Fibroblast of lung (primary cell): ENCODE measurements at regions not wholly inside any gene's neighbourhood (a gene's known extent, or its start where the extent isn't known, plus 50 kb on each side); places are given as distances from the start of the nearest gene placed in this dataset.
"Not testable (repeated sequence)": the region's sequence is repeated elsewhere in the genome, so short reads cannot be mapped to it uniquely, and the experiment has no call there.

Source experiments
- DNase-seq, 2 donors: peaks; one replicate each; pipeline versions ENCODE4 v3.0.0 to v3.0.0-alpha.2; 2010; ENCODE audit warnings: low read depth in 2 of 2
- H2AFZ ChIP-seq: 2 replicates; pipeline ENCODE4 v1.5.1; 2012; ENCODE audit warnings: low read length, control low read depth, inconsistent platforms
- H3K27ac ChIP-seq: 2 replicates; pipeline ENCODE4 v1.5.1; 2011; ENCODE audit warnings: low read length, control low read depth; ENCODE audit not compliant: insufficient read depth
- H3K27me3 ChIP-seq: 2 replicates; pipeline ENCODE4 v1.5.1; 2011; ENCODE audit warnings: mild to moderate bottlenecking, low read length; ENCODE audit not compliant: control insufficient read depth, insufficient read depth
- H3K36me3 ChIP-seq: 2 replicates; pipeline ENCODE4 v1.5.1; 2011; ENCODE audit warnings: low read length; ENCODE audit not compliant: control insufficient read depth, insufficient read depth
- H3K4me1 ChIP-seq: 2 replicates; pipeline ENCODE4 v1.5.1; 2011; ENCODE audit warnings: low read length; ENCODE audit not compliant: control insufficient read depth, insufficient read depth; ENCODE audit errors: extremely low read depth
- H3K4me2 ChIP-seq: 2 replicates; pipeline ENCODE4 v1.5.1; 2011; ENCODE audit warnings: low read length, control low read depth; ENCODE audit not compliant: insufficient read depth; ENCODE audit errors: extremely low read depth
- H3K4me3 ChIP-seq, 4 experiments: fragments of 200-600 bp in 1 of 4; sonication (generic) in 1 of 4; replicated peaks in 1 of 4; 2 replicates each; pipeline ENCODE4 v1.5.1; 2011 to 2016; ENCODE audit warnings: low read length in 4 of 4, low read depth in 3 of 4, mild to moderate bottlenecking in 3 of 4, control low read depth in 2 of 4, inconsistent platforms in 1 of 4, mixed read lengths in 1 of 4; ENCODE audit not compliant: insufficient read depth in 1 of 4; ENCODE audit errors: control extremely low read depth in 1 of 4
- H3K79me2 ChIP-seq: 2 replicates; pipeline ENCODE4 v1.5.1; 2012; ENCODE audit warnings: mild to moderate bottlenecking, low read length, inconsistent platforms; ENCODE audit not compliant: control insufficient read depth, insufficient read depth
- H3K9ac ChIP-seq: 2 replicates; pipeline ENCODE4 v1.5.1; 2011; ENCODE audit warnings: mild to moderate bottlenecking, low read length, control low read depth; ENCODE audit not compliant: insufficient read depth
- H3K9me3 ChIP-seq: 2 replicates; pipeline ENCODE4 v1.5.1; 2012; ENCODE audit warnings: low read depth, low read length; ENCODE audit not compliant: control insufficient read depth, insufficient read depth
- H4K20me1 ChIP-seq: 2 replicates; pipeline ENCODE4 v1.5.1; 2011; ENCODE audit warnings: low read length; ENCODE audit not compliant: control insufficient read depth, insufficient read depth; ENCODE audit errors: extremely low read depth
- EZH2 ChIP-seq: IDR thresholded peaks from 2 replicates; pipeline ENCODE4 v1.5.1; 2012; ENCODE audit warnings: low read length, control low read depth, mild to moderate bottlenecking; ENCODE audit errors: missing control alignments
- TF ChIP-seq, protein P1 (sequence below), 2 donors: IDR thresholded peaks in 1 of 2; conservative IDR thresholded peaks in 1 of 2; 1 replicate in 1 of 2; 2 replicates in 1 of 2; pipeline ENCODE4 v1.5.1; 2011 to 2012; ENCODE audit warnings: low read length in 2 of 2, control low read depth in 1 of 2, inconsistent platforms in 1 of 2, low read depth in 1 of 2, mild to moderate bottlenecking in 1 of 2

GRCh38 chr7:66558201-66558641 is 70.5 kb upstream of the KCTD7 start:
- Histone ChIP-seq H3K4me1 (no peaks in the 10 kb centered on the region), H3K9ac (no peak overlapping the region), H3K4me3 (no peak overlapping the region), H4K20me1 (no peaks in the 10 kb centered on the region), H3K36me3 (peaks cover 9% of the 10 kb centered on the region), H3K79me2 (peaks cover 32% of the 10 kb centered on the region), H3K4me2 (no peak overlapping the region), H3K27ac (no peak overlapping the region), H3K9me3 (no peaks in the 10 kb centered on the region), H3K27me3 (no peaks in the 10 kb centered on the region), H2AFZ (no peak overlapping the region)
- no peak for DNase-seq
- TF ChIP-seq, protein P1, sequence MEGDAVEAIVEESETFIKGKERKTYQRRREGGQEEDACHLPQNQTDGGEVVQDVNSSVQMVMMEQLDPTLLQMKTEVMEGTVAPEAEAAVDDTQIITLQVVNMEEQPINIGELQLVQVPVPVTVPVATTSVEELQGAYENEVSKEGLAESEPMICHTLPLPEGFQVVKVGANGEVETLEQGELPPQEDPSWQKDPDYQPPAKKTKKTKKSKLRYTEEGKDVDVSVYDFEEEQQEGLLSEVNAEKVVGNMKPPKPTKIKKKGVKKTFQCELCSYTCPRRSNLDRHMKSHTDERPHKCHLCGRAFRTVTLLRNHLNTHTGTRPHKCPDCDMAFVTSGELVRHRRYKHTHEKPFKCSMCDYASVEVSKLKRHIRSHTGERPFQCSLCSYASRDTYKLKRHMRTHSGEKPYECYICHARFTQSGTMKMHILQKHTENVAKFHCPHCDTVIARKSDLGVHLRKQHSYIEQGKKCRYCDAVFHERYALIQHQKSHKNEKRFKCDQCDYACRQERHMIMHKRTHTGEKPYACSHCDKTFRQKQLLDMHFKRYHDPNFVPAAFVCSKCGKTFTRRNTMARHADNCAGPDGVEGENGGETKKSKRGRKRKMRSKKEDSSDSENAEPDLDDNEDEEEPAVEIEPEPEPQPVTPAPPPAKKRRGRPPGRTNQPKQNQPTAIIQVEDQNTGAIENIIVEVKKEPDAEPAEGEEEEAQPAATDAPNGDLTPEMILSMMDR (conservative IDR thresholded peaks at IDR 0.05 in 1 of 2, IDR thresholded peaks at IDR 0.05 in 1 of 2; ENCODE audit: low read depth in 1 of 2, low read length in 2 of 2) = no peak
- no peak for TF ChIP-seq EZH2

DNA sequence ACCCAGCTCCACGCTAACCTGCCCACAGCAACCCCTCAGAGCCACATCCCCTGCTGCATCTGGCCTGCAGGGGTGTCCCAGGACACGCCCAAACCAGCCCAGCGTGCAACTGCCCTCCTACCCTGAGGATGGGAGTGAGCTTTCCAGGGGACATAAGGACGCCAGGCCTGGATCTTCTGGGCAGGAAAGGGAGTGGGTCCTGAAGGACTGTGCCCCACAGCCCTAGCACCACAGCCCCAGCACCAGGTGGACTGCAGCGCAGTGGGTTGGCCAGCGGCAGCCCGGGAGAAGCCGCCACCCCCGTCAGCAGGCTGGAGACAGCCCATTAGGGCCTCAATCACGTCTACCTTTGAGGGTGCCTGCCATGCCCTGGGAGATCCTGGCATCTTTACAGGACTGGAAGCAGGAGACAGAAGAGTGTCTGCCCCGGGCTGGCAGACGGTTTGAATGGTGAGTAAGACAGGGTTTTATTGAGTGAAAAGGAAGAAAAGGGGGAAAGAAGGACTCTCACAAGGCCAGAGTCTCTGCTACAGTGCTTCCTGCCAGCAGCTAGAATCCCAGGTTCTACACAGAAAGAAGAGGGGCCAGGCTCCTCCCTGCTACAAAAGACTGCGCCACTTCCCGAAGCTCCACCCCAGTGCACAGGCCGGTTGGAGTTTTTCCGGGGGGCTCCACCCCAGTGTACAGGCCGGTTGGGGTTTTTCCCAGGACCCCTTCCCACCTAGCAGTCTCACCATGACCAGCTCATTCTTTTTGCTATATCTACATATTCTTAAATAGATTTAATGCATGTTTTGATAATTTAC is 69.8 kb upstream of the KCTD7 start:
- H4K20me1 ChIP-seq = no peaks in the 10 kb centered on the region
- no peak overlapping the region for H3K4me3 ChIP-seq
- no peaks in the 10 kb centered on the region for H3K9me3 ChIP-seq
- H3K4me2 ChIP-seq = no peak overlapping the region
- no peak overlapping the region for H3K9ac ChIP-seq
- no peaks in the 10 kb centered on the region for H3K27me3 ChIP-seq
- no peak overlapping the region for H3K27ac ChIP-seq
- H3K79me2 ChIP-seq = peaks cover 38% of the 10 kb centered on the region
- no peak overlapping the region for H2AFZ ChIP-seq
- TF ChIP-seq, protein P1 (conservative IDR thresholded peaks at IDR 0.05 in 1 of 2, IDR thresholded peaks at IDR 0.05 in 1 of 2; ENCODE audit: low read depth in 1 of 2, low read length in 2 of 2) = no peak
- TF ChIP-seq EZH2 = no peak
- H3K36me3 ChIP-seq = peaks cover 9% of the 10 kb centered on the region
- no peaks in the 10 kb centered on the region for H3K4me1 ChIP-seq
- peak in 1 of 2 donors; percentile 7 for DNase-seq

DNA sequence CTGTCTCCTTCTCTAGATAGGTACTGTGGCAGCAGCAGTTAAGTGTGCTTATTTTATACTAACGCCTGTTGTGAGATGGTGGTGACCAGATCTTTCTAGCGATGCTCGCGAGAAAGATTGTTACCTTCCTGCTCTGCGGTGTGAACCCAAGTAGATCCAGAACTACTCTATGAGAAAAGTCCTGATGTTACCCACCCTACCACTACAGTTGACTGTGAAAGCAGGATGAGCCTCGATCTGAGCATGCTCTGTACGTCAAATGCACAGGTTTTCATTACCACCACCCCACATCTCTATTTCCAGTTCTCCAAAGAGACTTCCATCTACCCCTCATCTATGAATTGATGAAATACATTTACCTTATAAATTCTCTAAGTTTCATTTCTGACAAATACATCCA is 64.6 kb upstream of the KCTD7 start:
- Histone ChIP-seq H2AFZ (no peak overlapping the region), H3K79me2 (peaks cover 60% of the 10 kb centered on the region), H3K27ac (no peak overlapping the region), H3K4me3 (no peak overlapping the region), H3K9ac (no peak overlapping the region), H3K36me3 (no peaks in the 10 kb centered on the region), H4K20me1 (no peaks in the 10 kb centered on the region), H3K4me2 (no peak overlapping the region), H3K27me3 (no peaks in the 10 kb centered on the region), H3K4me1 (no peaks in the 10 kb centered on the region), H3K9me3 (no peaks in the 10 kb centered on the region)
- no peak for TF ChIP-seq EZH2
- TF ChIP-seq, protein P1 (conservative IDR thresholded peaks at IDR 0.05 in 1 of 2, IDR thresholded peaks at IDR 0.05 in 1 of 2; ENCODE audit: low read depth in 1 of 2, low read length in 2 of 2) = no peak
- no peak for DNase-seq

GRCh38 chr7:66570179-66570578 is 58.5 kb upstream of the KCTD7 start:
- H3K4me3 ChIP-seq, H3K9ac ChIP-seq, H3K36me3 ChIP-seq, H3K4me2 ChIP-seq, H3K9me3 ChIP-seq, H4K20me1 ChIP-seq, H3K27ac ChIP-seq, H3K27me3 ChIP-seq, H2AFZ ChIP-seq, H3K4me1 ChIP-seq: not testable (repeated sequence)
- peaks cover 68% of the 10 kb centered on the region for H3K79me2 ChIP-seq
- peak in 1 of 2 donors; percentile 24 for DNase-seq
